ENCODE measurements at regions not wholly inside any gene's neighbourhood (a gene's known extent, or its start where the extent isn't known, plus 50 kb on each side); places are given as distances from the start of the nearest gene placed in this dataset.

- no peak for TF ChIP-seq ZNF462 (CRISPR knock-in tag; IDR thresholded peaks at IDR 0.05)
- no peak for TF ChIP-seq NANOG (IDR thresholded peaks at IDR 0.05; ENCODE audit: borderline replicate concordance)
- no peak for TF ChIP-seq EZH2phosphoT487 (IDR thresholded peaks at IDR 0.05; ENCODE audit: unreplicated experiment)
- TF ChIP-seq CREB1 (CRISPR knock-in tag; IDR thresholded peaks at IDR 0.05; ENCODE audit: low read depth), result no peak
- no peak for TF ChIP-seq POLR2AphosphoS5 (IDR thresholded peaks at IDR 0.05; ENCODE audit: low read depth)
Observed at GRCh38 chr1:37404711-37405110, 69.7 kb upstream of the ZC3H12A start (continued).

- no peaks in the 10 kb centered on the region for H3K79me2 ChIP-seq (replicated peaks; ENCODE audit: insufficient read depth)
- H3F3A ChIP-seq (replicated peaks; ENCODE audit: low read depth), result no peaks in the 10 kb centered on the region
- Mint-ChIP-seq H3K27me3 (ENCODE audit: insufficient read depth, low read depth, poor library complexity) (peaks cover 6% of the 10 kb centered on the region), H3K4me1 (peaks cover 24% of the 10 kb centered on the region), H3K9me3 (peaks cover 9% of the 10 kb centered on the region; the same call in 2 of the 3 replicates), H3K27ac (no peak overlapping the region), H3K36me3 (ENCODE audit: low read depth) (no peaks in the 10 kb centered on the region), H3K4me3 (no peak overlapping the region)
- no peaks in the 10 kb centered on the region for H3K36me3 ChIP-seq (ENCODE audit: insufficient read depth)
- H4K20me1 ChIP-seq (replicated peaks; ENCODE audit: insufficient read depth), result no peaks in the 10 kb centered on the region
- no peak overlapping the region for H2AFZ ChIP-seq
- ATAC-seq (peak; percentile 52), DNase-seq (ENCODE audit: low spot score) (peak; percentile 37)
- H3K9me2 ChIP-seq (ENCODE audit: insufficient read depth), result no peaks in the 10 kb centered on the region
- H3K27me3 ChIP-seq (ENCODE audit: insufficient read depth), result no peaks in the 10 kb centered on the region
- no peak overlapping the region for H3K27ac ChIP-seq (ENCODE audit: low read depth)
- H3K4me2 ChIP-seq, result peak overlapping the region; percentile 51; the same call in 1 of the 2 replicates
- H3K4me3 ChIP-seq, result no peak overlapping the region
- peaks cover 12% of the 10 kb centered on the region for H3K4me1 ChIP-seq (ENCODE audit: insufficient read depth)
- TF ChIP-seq JUNB (IDR thresholded peaks at IDR 0.05; ENCODE audit: unreplicated experiment), result no peak
- no peak for TF ChIP-seq ETS1 (IDR thresholded peaks at IDR 0.05)
- no peak for TF ChIP-seq EZH2phosphoT487 (IDR thresholded peaks at IDR 0.05; ENCODE audit: unreplicated experiment)
- no peak for TF ChIP-seq ZNF462 (CRISPR knock-in tag; IDR thresholded peaks at IDR 0.05)
- TF ChIP-seq ZNF114 (CRISPR knock-in tag; IDR thresholded peaks at IDR 0.05), result no peak
- TF ChIP-seq POLR2AphosphoS5 (IDR thresholded peaks at IDR 0.05; ENCODE audit: low read depth), result no peak
- TF ChIP-seq EZH2 (IDR thresholded peaks at IDR 0.05; ENCODE audit: low read depth, unreplicated experiment), result no peak
- no peak for TF ChIP-seq NANOG (IDR thresholded peaks at IDR 0.05; ENCODE audit: borderline replicate concordance)
Observed at GRCh38 chr1:37410105-37410504, 64.3 kb upstream of the ZC3H12A start.
